ENCODE measurements at regions not wholly inside any gene's neighbourhood (a gene's known extent, or its start where the extent isn't known, plus 50 kb on each side); places are given as distances from the start of the nearest gene placed in this dataset.
A peak's percentile ranks its signal among the peaks of the same experiment; 100 is the strongest.

DNA sequence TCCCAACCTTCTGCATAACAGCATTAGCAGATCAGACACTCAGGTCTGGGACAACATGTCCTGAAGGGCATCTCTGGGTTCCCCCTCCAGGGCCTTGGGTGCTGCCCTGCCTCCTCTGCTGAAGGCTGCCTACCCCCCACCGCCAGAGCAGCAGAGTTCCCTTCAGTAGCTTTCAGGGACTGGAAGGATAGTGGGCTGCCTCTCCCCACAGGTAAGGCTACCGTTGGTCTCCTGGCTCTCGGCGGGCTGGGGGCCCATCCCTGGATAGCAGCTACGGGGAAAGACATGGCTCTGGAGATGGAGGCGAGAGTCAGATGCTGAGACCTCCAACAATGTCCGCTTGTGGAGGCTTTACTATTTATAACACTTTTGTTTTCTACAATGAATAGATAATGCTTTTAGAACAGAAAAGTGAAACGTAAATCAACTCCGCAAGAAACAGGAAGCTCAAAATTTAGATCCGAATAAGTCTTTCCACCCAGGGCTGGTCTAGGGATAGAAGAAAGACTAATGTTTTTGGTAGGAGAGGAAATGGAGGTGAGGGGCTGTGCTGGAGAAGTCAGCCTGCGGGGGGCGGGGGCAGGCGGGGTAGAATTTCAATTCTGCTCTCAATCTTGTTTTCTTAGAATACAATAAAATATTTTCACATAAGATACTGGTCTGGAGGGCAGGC is 58.4 kb downstream of the ARL4C start:
- ATAC-seq (ENCODE audit: low FRiP score) = no peak
- intact Hi-C loops (cut with DNase I) = no loop called here
- H3K36me3 ChIP-seq (ENCODE audit: control insufficient read depth in 1 of 2, insufficient read depth in 2 of 2, low read length in 1 of 2) = no peaks in the 10 kb centered on the region
- DNase-seq = no peak
- H3K4me1 ChIP-seq (ENCODE audit: control insufficient read depth in 1 of 2, insufficient read depth in 2 of 2, low read length in 2 of 2) = no peaks in the 10 kb centered on the region
- no peaks in the 10 kb centered on the region for H3K9me3 ChIP-seq (ENCODE audit: control insufficient read depth, low read length)
- H3K27ac ChIP-seq (ENCODE audit: low read depth in 1 of 2, low read length in 2 of 2) = no peak overlapping the region
- WGBS, 2 donors = 76 to 78% methylated on average over 13 of the region's 13 CpGs
- no peaks in the 10 kb centered on the region for H3K27me3 ChIP-seq (ENCODE audit: control insufficient read depth in 1 of 2, insufficient read depth in 2 of 2, low read length in 1 of 2)
- no peak overlapping the region for H3K4me3 ChIP-seq (ENCODE audit: low read length in 2 of 2)

DNA sequence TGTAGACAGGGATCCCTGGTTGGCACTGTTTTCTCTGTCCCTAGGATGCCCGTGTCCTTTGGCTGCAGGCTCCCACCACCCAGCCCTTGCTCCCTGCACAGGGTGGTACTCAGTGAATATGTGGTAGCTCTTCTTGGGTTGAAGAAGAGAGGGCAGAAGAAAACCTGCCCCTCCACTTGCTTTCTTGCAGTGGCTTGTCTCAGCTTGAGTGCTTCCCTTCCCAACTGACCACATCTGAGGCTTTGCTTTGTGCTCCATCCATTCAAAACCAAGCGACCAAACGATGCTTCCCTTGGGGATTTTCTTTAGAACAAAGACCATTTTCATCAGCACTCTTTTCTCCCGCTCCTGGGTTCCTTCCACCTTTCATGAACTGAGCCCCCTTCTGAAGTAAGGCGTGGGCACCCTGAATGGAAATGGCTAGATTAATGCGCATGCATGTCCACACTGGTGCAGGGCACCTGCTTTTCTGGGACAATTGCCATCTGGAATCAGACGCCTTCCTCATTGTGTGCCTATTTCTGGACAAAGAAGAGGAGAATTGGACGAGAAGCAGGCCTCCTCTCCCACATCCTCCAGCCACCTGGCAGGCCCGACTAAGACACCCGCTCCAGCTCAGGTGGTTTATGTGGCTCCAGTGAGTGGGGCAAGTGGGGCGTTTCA is 59.1 kb downstream of the ARL4C start:
- Histone ChIP-seq H3K9me3 (ENCODE audit: control insufficient read depth, low read length) (no peaks in the 10 kb centered on the region), H3K36me3 (ENCODE audit: control insufficient read depth in 1 of 2, insufficient read depth in 2 of 2, low read length in 1 of 2) (no peaks in the 10 kb centered on the region), H3K27ac (ENCODE audit: low read depth in 1 of 2, low read length in 2 of 2) (no peak overlapping the region), H3K27me3 (ENCODE audit: control insufficient read depth in 1 of 2, insufficient read depth in 2 of 2, low read length in 1 of 2) (no peaks in the 10 kb centered on the region), H3K4me1 (ENCODE audit: control insufficient read depth in 1 of 2, insufficient read depth in 2 of 2, low read length in 2 of 2) (no peaks in the 10 kb centered on the region), H3K4me3 (ENCODE audit: low read length in 2 of 2) (no peak overlapping the region)
- intact Hi-C loops (cut with DNase I) = no loop called here
- DNase-seq (no peak), ATAC-seq (ENCODE audit: low FRiP score) (no peak)
- 59 to 60% methylated on average over 11 of the region's 11 CpGs for WGBS, 2 donors

DNA sequence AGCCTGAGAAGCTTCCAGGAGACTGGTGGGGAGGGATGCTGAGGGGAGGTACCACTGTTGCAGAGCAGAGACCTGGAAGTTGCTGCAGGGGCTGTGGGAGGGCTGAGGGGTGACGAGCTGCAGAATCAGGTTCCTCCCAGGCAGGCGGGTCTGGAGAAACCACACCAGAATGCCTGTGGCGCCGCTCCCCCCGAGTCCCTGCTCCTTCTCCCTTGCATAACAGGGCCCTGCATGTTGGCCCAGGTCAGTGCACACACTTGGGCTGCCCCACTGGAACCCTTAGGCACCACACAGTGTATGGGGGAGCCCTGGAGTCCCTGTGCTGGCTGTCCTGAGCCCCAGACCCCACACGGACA is 60.4 kb downstream of the ARL4C start:
- WGBS, 2 donors = 89 to 97% methylated on average over 6 of the region's 6 CpGs
- no peaks in the 10 kb centered on the region for H3K27me3 ChIP-seq (ENCODE audit: control insufficient read depth in 1 of 2, insufficient read depth in 2 of 2, low read length in 1 of 2)
- H3K4me3 ChIP-seq (ENCODE audit: low read length in 2 of 2) = no peak overlapping the region
- H3K4me1 ChIP-seq (ENCODE audit: control insufficient read depth in 1 of 2, insufficient read depth in 2 of 2, low read length in 2 of 2) = no peaks in the 10 kb centered on the region
- no peaks in the 10 kb centered on the region for H3K36me3 ChIP-seq (ENCODE audit: control insufficient read depth in 1 of 2, insufficient read depth in 2 of 2, low read length in 1 of 2)
- ATAC-seq (ENCODE audit: low FRiP score) (no peak), DNase-seq (no peak)
- H3K9me3 ChIP-seq (ENCODE audit: control insufficient read depth, low read length) = no peaks in the 10 kb centered on the region
- no peak overlapping the region for H3K27ac ChIP-seq (ENCODE audit: low read depth in 1 of 2, low read length in 2 of 2)
- intact Hi-C loops (cut with DNase I) = no loop called here

DNA sequence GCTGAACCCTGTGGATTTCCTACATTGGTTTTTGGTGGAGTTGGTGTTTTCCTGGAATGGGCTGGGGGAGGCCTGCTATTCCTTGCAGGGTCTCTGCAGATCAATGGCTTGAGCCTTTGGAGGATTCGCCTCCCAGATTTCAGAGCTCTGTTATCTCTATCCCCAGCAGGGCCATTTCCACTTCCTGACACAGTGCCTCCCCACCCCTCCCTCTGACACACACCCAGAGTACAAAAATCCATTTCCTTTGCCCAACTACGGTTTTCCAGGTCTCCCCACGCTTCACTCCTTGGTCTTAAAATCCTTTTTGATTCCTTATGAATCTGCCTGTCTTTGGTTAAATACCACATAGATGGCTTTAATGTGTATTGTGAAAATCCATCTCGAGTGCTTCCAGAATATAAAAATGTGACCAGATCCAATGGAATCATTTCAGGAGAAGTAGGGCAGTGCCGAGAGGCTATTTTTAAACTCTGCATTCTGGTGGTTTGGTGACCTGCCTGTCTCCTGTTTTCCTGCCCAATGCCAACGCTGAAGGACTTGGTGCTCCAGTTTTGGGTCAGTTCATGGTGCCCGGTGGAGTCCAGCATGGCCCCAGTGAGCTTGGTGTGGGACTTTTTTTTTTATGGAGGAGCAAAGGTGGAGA is 60.9 kb downstream of the ARL4C start:
- H3K9me3 ChIP-seq (ENCODE audit: control insufficient read depth, low read length) = no peaks in the 10 kb centered on the region
- no peak overlapping the region for H3K27ac ChIP-seq (ENCODE audit: low read depth in 1 of 2, low read length in 2 of 2)
- DNase-seq = no peak
- no peaks in the 10 kb centered on the region for H3K27me3 ChIP-seq (ENCODE audit: control insufficient read depth in 1 of 2, insufficient read depth in 2 of 2, low read length in 1 of 2)
- ATAC-seq (ENCODE audit: low FRiP score) = peak; percentile 27
- no peaks in the 10 kb centered on the region for H3K4me1 ChIP-seq (ENCODE audit: control insufficient read depth in 1 of 2, insufficient read depth in 2 of 2, low read length in 2 of 2)
- intact Hi-C loops (cut with DNase I) = no loop called here
- H3K4me3 ChIP-seq (ENCODE audit: low read length in 2 of 2) = no peak overlapping the region
- WGBS, 2 donors = 42 to 50% methylated on average over 7 of the region's 7 CpGs
- H3K36me3 ChIP-seq (ENCODE audit: control insufficient read depth in 1 of 2, insufficient read depth in 2 of 2, low read length in 1 of 2) = no peaks in the 10 kb centered on the region

DNA sequence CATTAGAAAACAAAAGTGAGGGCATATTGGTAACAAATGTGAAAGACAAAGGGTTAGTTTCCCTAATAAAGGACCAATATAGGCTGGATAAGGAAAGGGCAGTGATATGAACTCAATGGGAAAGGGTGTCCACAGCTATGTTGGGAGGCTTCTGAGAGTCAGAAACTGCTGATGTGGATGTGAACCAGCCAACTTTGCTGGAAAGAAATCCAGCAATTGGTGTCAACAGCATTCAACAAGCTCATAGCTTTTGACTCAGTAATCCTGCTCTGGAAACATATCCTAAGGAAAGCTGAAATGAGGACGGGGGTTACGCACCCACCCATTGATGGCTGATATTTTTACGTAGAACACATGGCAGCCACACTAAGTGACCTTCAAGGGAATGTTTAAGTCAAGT is 63.7 kb downstream of the ARL4C start:
- DNase-seq (no peak), ATAC-seq (ENCODE audit: low FRiP score) (no peak)
- 51 to 53% methylated on average over 3 of the region's 3 CpGs for WGBS, 2 donors
- no peaks in the 10 kb centered on the region for H3K9me3 ChIP-seq (ENCODE audit: control insufficient read depth, low read length)
- H3K27me3 ChIP-seq (ENCODE audit: control insufficient read depth in 1 of 2, insufficient read depth in 2 of 2, low read length in 1 of 2) = no peaks in the 10 kb centered on the region
- intact Hi-C loops (cut with DNase I) = no loop called here
- no peaks in the 10 kb centered on the region for H3K36me3 ChIP-seq (ENCODE audit: control insufficient read depth in 1 of 2, insufficient read depth in 2 of 2, low read length in 1 of 2)
- H3K4me3 ChIP-seq (ENCODE audit: low read length in 2 of 2) = no peak overlapping the region
- H3K4me1 ChIP-seq (ENCODE audit: control insufficient read depth in 1 of 2, insufficient read depth in 2 of 2, low read length in 2 of 2) = no peaks in the 10 kb centered on the region
- H3K27ac ChIP-seq (ENCODE audit: low read depth in 1 of 2, low read length in 2 of 2) = no peak overlapping the region

DNA sequence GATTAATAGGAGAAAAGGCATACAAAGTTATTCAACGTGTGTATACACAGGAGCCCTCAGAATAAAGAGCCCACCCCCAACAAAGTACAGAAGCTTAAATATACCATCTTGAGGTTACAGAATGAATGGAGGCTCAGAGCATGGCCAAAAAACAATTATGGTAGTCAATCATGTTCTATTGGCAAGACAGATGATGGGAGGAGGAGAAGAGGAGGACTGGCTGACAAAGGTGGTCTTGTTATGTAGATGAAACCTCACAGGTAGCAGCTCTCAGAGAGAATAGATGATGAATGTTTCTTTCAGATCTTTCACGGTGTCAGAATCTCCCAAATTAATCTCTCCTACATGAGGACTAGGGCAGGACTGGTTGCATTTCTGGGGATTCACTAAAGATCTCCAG is 66.0 kb downstream of the ARL4C start:
- intact Hi-C loops (cut with DNase I) = no loop called here
- H3K27me3 ChIP-seq (ENCODE audit: control insufficient read depth in 1 of 2, insufficient read depth in 2 of 2, low read length in 1 of 2) = no peaks in the 10 kb centered on the region
- WGBS, 2 donors = 58 to 68% methylated on average over 2 of the region's 2 CpGs
- H3K9me3 ChIP-seq (ENCODE audit: control insufficient read depth, low read length) = no peaks in the 10 kb centered on the region
- no peak for ATAC-seq (ENCODE audit: low FRiP score)
- H3K27ac ChIP-seq (ENCODE audit: low read depth in 1 of 2, low read length in 2 of 2) = no peak overlapping the region
- no peaks in the 10 kb centered on the region for H3K4me1 ChIP-seq (ENCODE audit: control insufficient read depth in 1 of 2, insufficient read depth in 2 of 2, low read length in 2 of 2)
- DNase-seq = no peak
- no peaks in the 10 kb centered on the region for H3K36me3 ChIP-seq (ENCODE audit: control insufficient read depth in 1 of 2, insufficient read depth in 2 of 2, low read length in 1 of 2)
- no peak overlapping the region for H3K4me3 ChIP-seq (ENCODE audit: low read length in 2 of 2)

DNA sequence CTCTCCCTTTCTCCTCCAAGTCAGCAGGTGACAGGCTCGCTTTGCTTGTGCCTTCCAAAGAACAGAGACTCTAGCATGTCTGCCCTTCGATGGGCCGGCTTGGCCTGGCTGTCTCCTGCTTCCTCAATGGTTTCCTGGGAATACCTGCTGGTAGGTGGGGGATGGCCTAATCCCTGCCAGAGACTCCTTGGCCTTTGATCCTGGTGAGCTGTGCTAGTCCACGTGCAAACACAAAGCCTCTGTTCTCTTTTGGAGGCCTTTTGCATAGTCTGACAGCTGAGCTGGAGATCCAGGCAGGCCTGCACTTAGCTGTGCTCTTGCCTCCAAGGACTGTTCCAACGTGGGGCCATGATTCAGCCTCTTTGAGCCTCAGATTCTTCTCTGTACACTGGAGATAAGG is 67.6 kb downstream of the ARL4C start:
- WGBS, 2 donors = 81 to 91% methylated on average over 5 of the region's 5 CpGs
- Histone ChIP-seq H3K36me3 (ENCODE audit: control insufficient read depth in 1 of 2, insufficient read depth in 2 of 2, low read length in 1 of 2) (no peaks in the 10 kb centered on the region), H3K4me3 (ENCODE audit: low read length in 2 of 2) (no peak overlapping the region), H3K27me3 (ENCODE audit: control insufficient read depth in 1 of 2, insufficient read depth in 2 of 2, low read length in 1 of 2) (no peaks in the 10 kb centered on the region), H3K4me1 (ENCODE audit: control insufficient read depth in 1 of 2, insufficient read depth in 2 of 2, low read length in 2 of 2) (no peaks in the 10 kb centered on the region), H3K27ac (ENCODE audit: low read depth in 1 of 2, low read length in 2 of 2) (no peak overlapping the region), H3K9me3 (ENCODE audit: control insufficient read depth, low read length) (no peaks in the 10 kb centered on the region)
- no peak for DNase-seq
- intact Hi-C loops (cut with DNase I) = no loop called here
- ATAC-seq (ENCODE audit: low FRiP score) = no peak

DNA sequence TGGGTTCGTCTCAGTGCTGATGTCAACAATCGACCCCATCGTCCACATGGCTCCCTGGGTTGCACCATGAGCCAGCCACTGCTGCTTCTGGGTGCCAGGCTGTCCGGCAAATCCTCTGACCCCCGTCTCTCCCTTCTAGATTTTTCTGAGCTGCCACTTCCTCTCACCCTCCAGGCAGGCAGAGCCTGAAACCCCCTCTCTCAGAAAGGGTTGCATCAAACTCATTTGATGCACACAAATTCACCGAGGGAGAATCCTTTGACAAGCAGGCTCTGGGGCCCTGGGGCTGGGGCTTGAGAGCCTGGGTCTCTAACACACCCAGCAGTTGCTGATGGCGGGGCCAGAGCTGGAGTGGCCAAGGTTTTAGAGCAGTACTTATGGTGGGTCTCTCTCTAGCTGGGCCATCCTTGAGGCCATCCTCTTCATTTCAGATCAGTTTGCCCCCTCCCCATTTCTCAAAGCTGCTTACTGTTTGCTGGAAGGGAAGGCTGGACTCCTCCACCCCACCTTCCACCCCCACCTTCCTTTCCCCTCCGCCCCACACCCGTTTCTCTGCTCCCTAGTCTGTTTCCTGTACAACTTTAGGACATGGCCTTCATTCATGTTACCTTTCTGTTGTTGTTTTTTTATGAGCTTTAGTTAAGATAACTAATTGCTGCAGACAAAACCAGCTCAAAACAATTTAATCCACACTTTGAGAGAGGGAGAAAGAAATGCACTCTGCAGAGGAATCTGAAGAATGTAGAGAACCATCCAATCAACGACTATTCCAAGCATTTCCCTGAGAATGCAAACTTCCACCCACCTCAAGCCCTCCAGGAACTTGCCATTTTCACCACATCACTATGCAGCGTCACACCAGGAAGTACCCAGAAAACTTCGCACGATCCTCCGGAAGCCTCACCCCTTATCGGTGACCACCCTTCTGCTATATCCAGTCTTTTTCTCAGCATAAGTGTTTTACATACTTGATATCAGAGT is 69.5 kb downstream of the ARL4C start:
- DNase-seq (no peak), ATAC-seq (ENCODE audit: low FRiP score) (no peak)
- no peaks in the 10 kb centered on the region for H3K4me1 ChIP-seq (ENCODE audit: control insufficient read depth in 1 of 2, insufficient read depth in 2 of 2, low read length in 2 of 2)
- intact Hi-C loops (cut with DNase I) = no loop called here
- no peak overlapping the region for H3K27ac ChIP-seq (ENCODE audit: low read depth in 1 of 2, low read length in 2 of 2)
- no peaks in the 10 kb centered on the region for H3K9me3 ChIP-seq (ENCODE audit: control insufficient read depth, low read length)
- no peaks in the 10 kb centered on the region for H3K27me3 ChIP-seq (ENCODE audit: control insufficient read depth in 1 of 2, insufficient read depth in 2 of 2, low read length in 1 of 2)
- WGBS, 2 donors = 53 to 55% methylated on average over 15 of the region's 15 CpGs
- no peaks in the 10 kb centered on the region for H3K36me3 ChIP-seq (ENCODE audit: control insufficient read depth in 1 of 2, insufficient read depth in 2 of 2, low read length in 1 of 2)
- no peak overlapping the region for H3K4me3 ChIP-seq (ENCODE audit: low read length in 2 of 2)
